ENCODE measurements at regions not wholly inside any gene's neighbourhood (a gene's known extent, or its start where the extent isn't known, plus 50 kb on each side); places are given as distances from the start of the nearest gene placed in this dataset.
A peak's percentile ranks its signal among the peaks of the same experiment; 100 is the strongest.
"Not testable (repeated sequence)": the region's sequence is repeated elsewhere in the genome, so short reads cannot be mapped to it uniquely, and the experiment has no call there.

GRCh38 chr1:14338509-14338908 lies 260.0 kb upstream of the KAZN start:
- no peak overlapping the region for H3K4me3 ChIP-seq (ENCODE audit: low read depth, low read length)
- WGBS (ENCODE audit: insufficient coverage) = 85% methylated on average over 3 of the region's 3 CpGs
- no peaks in the 10 kb centered on the region for H3K36me3 ChIP-seq (ENCODE audit: control insufficient read depth, insufficient read depth, low read length)
- H3K4me1 ChIP-seq (ENCODE audit: control insufficient read depth, insufficient read depth, low read length) = no peaks in the 10 kb centered on the region
- no peak for DNase-seq (ENCODE audit: low read depth in 4 of 6, low spot score in 6 of 6)
- no peaks in the 10 kb centered on the region for H3K27me3 ChIP-seq (ENCODE audit: control insufficient read depth, insufficient read depth, low read length)
- no peak overlapping the region for H3K27ac ChIP-seq (ENCODE audit: low read depth, low read length)
- H3K9me3 ChIP-seq (ENCODE audit: control insufficient read depth, insufficient read depth, low read length) = no peaks in the 10 kb centered on the region

GRCh38 chr1:14339288-14339687 lies 259.2 kb upstream of the KAZN start:
- no peaks in the 10 kb centered on the region for H3K36me3 ChIP-seq (ENCODE audit: control insufficient read depth, insufficient read depth, low read length)
- no peak overlapping the region for H3K27ac ChIP-seq (ENCODE audit: low read depth, low read length)
- H3K4me3 ChIP-seq (ENCODE audit: low read depth, low read length) = no peak overlapping the region
- DNase-seq (ENCODE audit: low read depth in 4 of 6, low spot score in 6 of 6) = peak in 1 of 6 donors; percentile 32
- H3K9me3 ChIP-seq (ENCODE audit: control insufficient read depth, insufficient read depth, low read length) = no peaks in the 10 kb centered on the region
- WGBS (ENCODE audit: insufficient coverage) = 84% methylated on average over 5 of the region's 5 CpGs
- no peaks in the 10 kb centered on the region for H3K4me1 ChIP-seq (ENCODE audit: control insufficient read depth, insufficient read depth, low read length)
- H3K27me3 ChIP-seq (ENCODE audit: control insufficient read depth, insufficient read depth, low read length) = no peaks in the 10 kb centered on the region

GRCh38 chr1:14340002-14340785 lies 258.3 kb upstream of the KAZN start:
- H3K4me1 ChIP-seq (ENCODE audit: control insufficient read depth, insufficient read depth, low read length) = no peaks in the 10 kb centered on the region
- WGBS (ENCODE audit: insufficient coverage) = 83% methylated on average over 1 of the region's 5 CpGs
- no peaks in the 10 kb centered on the region for H3K27me3 ChIP-seq (ENCODE audit: control insufficient read depth, insufficient read depth, low read length)
- H3K9me3 ChIP-seq (ENCODE audit: control insufficient read depth, insufficient read depth, low read length) = no peaks in the 10 kb centered on the region
- no peak overlapping the region for H3K4me3 ChIP-seq (ENCODE audit: low read depth, low read length)
- no peak overlapping the region for H3K27ac ChIP-seq (ENCODE audit: low read depth, low read length)
- peak in 2 of 6 donors; percentile 35 to 59 for DNase-seq (ENCODE audit: low read depth in 4 of 6, low spot score in 6 of 6)
- H3K36me3 ChIP-seq (ENCODE audit: control insufficient read depth, insufficient read depth, low read length) = no peaks in the 10 kb centered on the region

- WGBS (ENCODE audit: insufficient coverage) = 79% methylated on average over 2 of the region's 3 CpGs
- H3K27me3 ChIP-seq (ENCODE audit: control insufficient read depth, insufficient read depth, low read length) = no peaks in the 10 kb centered on the region
- H3K4me1 ChIP-seq (ENCODE audit: control insufficient read depth, insufficient read depth, low read length) = no peaks in the 10 kb centered on the region
- no peak overlapping the region for H3K27ac ChIP-seq (ENCODE audit: low read depth, low read length)
- no peaks in the 10 kb centered on the region for H3K9me3 ChIP-seq (ENCODE audit: control insufficient read depth, insufficient read depth, low read length)
- no peaks in the 10 kb centered on the region for H3K36me3 ChIP-seq (ENCODE audit: control insufficient read depth, insufficient read depth, low read length)
- no peak for DNase-seq (ENCODE audit: low read depth in 4 of 6, low spot score in 6 of 6)
- H3K4me3 ChIP-seq (ENCODE audit: low read depth, low read length) = no peak overlapping the region
These were observed 257.3 kb upstream of the KAZN start for GRCh38 chr1:14341147-14341546.

- H3K27ac ChIP-seq (ENCODE audit: low read depth, low read length) = no peak overlapping the region
- WGBS (ENCODE audit: insufficient coverage) = 69% methylated on average over 7 of the region's 8 CpGs
- no peaks in the 10 kb centered on the region for H3K4me1 ChIP-seq (ENCODE audit: control insufficient read depth, insufficient read depth, low read length)
- no peak for DNase-seq (ENCODE audit: low read depth in 4 of 6, low spot score in 6 of 6)
- H3K27me3 ChIP-seq (ENCODE audit: control insufficient read depth, insufficient read depth, low read length) = no peaks in the 10 kb centered on the region
- no peak overlapping the region for H3K4me3 ChIP-seq (ENCODE audit: low read depth, low read length)
- no peaks in the 10 kb centered on the region for H3K36me3 ChIP-seq (ENCODE audit: control insufficient read depth, insufficient read depth, low read length)
- H3K9me3 ChIP-seq (ENCODE audit: control insufficient read depth, insufficient read depth, low read length) = no peaks in the 10 kb centered on the region
These were observed 252.4 kb upstream of the KAZN start for GRCh38 chr1:14345946-14346550.

- H3K27me3 ChIP-seq (ENCODE audit: control insufficient read depth, insufficient read depth, low read length) = no peaks in the 10 kb centered on the region
- no peaks in the 10 kb centered on the region for H3K9me3 ChIP-seq (ENCODE audit: control insufficient read depth, insufficient read depth, low read length)
- no peaks in the 10 kb centered on the region for H3K36me3 ChIP-seq (ENCODE audit: control insufficient read depth, insufficient read depth, low read length)
- no peak overlapping the region for H3K4me3 ChIP-seq (ENCODE audit: low read depth, low read length)
- no peaks in the 10 kb centered on the region for H3K4me1 ChIP-seq (ENCODE audit: control insufficient read depth, insufficient read depth, low read length)
- no peak overlapping the region for H3K27ac ChIP-seq (ENCODE audit: low read depth, low read length)
- WGBS (ENCODE audit: insufficient coverage) = 93% methylated on average over 3 of the region's 6 CpGs
- no peak for DNase-seq (ENCODE audit: low read depth in 4 of 6, low spot score in 6 of 6)
These were observed 251.3 kb upstream of the KAZN start for GRCh38 chr1:14347186-14347585.

GRCh38 chr1:14347776-14348175 lies 250.7 kb upstream of the KAZN start:
- H3K4me3 ChIP-seq (ENCODE audit: low read depth, low read length) = no peak overlapping the region
- H3K27me3 ChIP-seq (ENCODE audit: control insufficient read depth, insufficient read depth, low read length) = no peaks in the 10 kb centered on the region
- WGBS (ENCODE audit: insufficient coverage) = no CpG with 5 or more reads among the region's 3 CpGs
- H3K9me3 ChIP-seq (ENCODE audit: control insufficient read depth, insufficient read depth, low read length) = no peaks in the 10 kb centered on the region
- DNase-seq (ENCODE audit: low read depth in 4 of 6, low spot score in 6 of 6) = no peak
- H3K36me3 ChIP-seq (ENCODE audit: control insufficient read depth, insufficient read depth, low read length) = no peaks in the 10 kb centered on the region
- no peaks in the 10 kb centered on the region for H3K4me1 ChIP-seq (ENCODE audit: control insufficient read depth, insufficient read depth, low read length)
- H3K27ac ChIP-seq (ENCODE audit: low read depth, low read length) = no peak overlapping the region

- Histone ChIP-seq H3K27ac (ENCODE audit: low read depth, low read length) (no peak overlapping the region), H3K36me3 (ENCODE audit: control insufficient read depth, insufficient read depth, low read length) (no peaks in the 10 kb centered on the region), H3K9me3 (ENCODE audit: control insufficient read depth, insufficient read depth, low read length) (no peaks in the 10 kb centered on the region), H3K4me3 (ENCODE audit: low read depth, low read length) (no peak overlapping the region), H3K27me3 (ENCODE audit: control insufficient read depth, insufficient read depth, low read length) (no peaks in the 10 kb centered on the region), H3K4me1 (ENCODE audit: control insufficient read depth, insufficient read depth, low read length) (no peaks in the 10 kb centered on the region)
- WGBS (ENCODE audit: insufficient coverage) = 89% methylated on average over 1 of the region's 2 CpGs
- DNase-seq (ENCODE audit: low read depth in 4 of 6, low spot score in 6 of 6) = no peak
These were observed 248.3 kb upstream of the KAZN start for GRCh38 chr1:14350197-14350596.

GRCh38 chr1:14352897-14353296 lies 245.6 kb upstream of the KAZN start:
- Histone ChIP-seq H3K4me1 (ENCODE audit: control insufficient read depth, insufficient read depth, low read length) (no peaks in the 10 kb centered on the region), H3K4me3 (ENCODE audit: low read depth, low read length) (no peak overlapping the region), H3K36me3 (ENCODE audit: control insufficient read depth, insufficient read depth, low read length) (no peaks in the 10 kb centered on the region), H3K27me3 (ENCODE audit: control insufficient read depth, insufficient read depth, low read length) (no peaks in the 10 kb centered on the region), H3K9me3 (ENCODE audit: control insufficient read depth, insufficient read depth, low read length) (no peaks in the 10 kb centered on the region), H3K27ac (ENCODE audit: low read depth, low read length) (no peak overlapping the region)
- no peak for DNase-seq (ENCODE audit: low read depth in 4 of 6, low spot score in 6 of 6)
- no CpG with 5 or more reads among the region's 6 CpGs for WGBS (ENCODE audit: insufficient coverage)

- H3K4me1 ChIP-seq (ENCODE audit: control insufficient read depth, insufficient read depth, low read length) = peaks cover 11% of the 10 kb centered on the region
- H3K36me3 ChIP-seq (ENCODE audit: control insufficient read depth, insufficient read depth, low read length); H3K27ac ChIP-seq (ENCODE audit: low read depth, low read length); H3K27me3 ChIP-seq (ENCODE audit: control insufficient read depth, insufficient read depth, low read length); H3K4me3 ChIP-seq (ENCODE audit: low read depth, low read length); H3K9me3 ChIP-seq (ENCODE audit: control insufficient read depth, insufficient read depth, low read length): not testable (repeated sequence)
- peak in 1 of 6 donors; percentile 72 for DNase-seq (ENCODE audit: low read depth in 4 of 6, low spot score in 6 of 6)
- WGBS (ENCODE audit: insufficient coverage) = 30% methylated on average over 5 of the region's 6 CpGs
These were observed 237.5 kb upstream of the KAZN start for GRCh38 chr1:14361005-14361404.
